AG08396 (cell line): ENCODE measurements at regions not wholly inside any gene's neighbourhood (a gene's known extent, or its start where the extent isn't known, plus 50 kb on each side); places are given as distances from the start of the nearest gene placed in this dataset.

ENCODE experiments used
- DNase-seq: peaks from one replicate; pipeline ENCODE4 v3.0.0; 2012; ENCODE audit warnings: low spot score, mixed read lengths

GRCh38 chr2:121019071-121019470 lies 265.9 kb downstream of the TFCP2L1 start:
- DNase-seq, result no peak

GRCh38 chr2:121019756-121020155 lies 265.2 kb downstream of the TFCP2L1 start:
- DNase-seq, result no peak

- no peak for DNase-seq
Measured at GRCh38 chr2:121021685-121022084, 263.3 kb downstream of the TFCP2L1 start.

GRCh38 chr2:121028577-121028976 lies 256.4 kb downstream of the TFCP2L1 start:
- no peak for DNase-seq

GRCh38 chr2:121030523-121030922 lies 254.5 kb downstream of the TFCP2L1 start:
- DNase-seq, result no peak

GRCh38 chr2:121031568-121032340 lies 253.2 kb downstream of the TFCP2L1 start:
- no peak for DNase-seq

GRCh38 chr2:121033461-121033996 lies 251.5 kb downstream of the TFCP2L1 start:
- DNase-seq, result no peak

GRCh38 chr2:121034551-121034950 lies 250.5 kb downstream of the TFCP2L1 start:
- DNase-seq, result no peak

- DNase-seq, result no peak
Measured at GRCh38 chr2:121036226-121036692, 248.7 kb downstream of the TFCP2L1 start.

GRCh38 chr2:121037480-121037879 lies 247.5 kb downstream of the TFCP2L1 start:
- no peak for DNase-seq

- DNase-seq, result no peak
Measured at GRCh38 chr2:121038031-121038430, 247.0 kb downstream of the TFCP2L1 start.

- DNase-seq, result no peak
Measured at GRCh38 chr2:121038431-121038830, 246.6 kb downstream of the TFCP2L1 start.

- DNase-seq, result no peak
Measured at GRCh38 chr2:121038891-121039616, 245.9 kb downstream of the TFCP2L1 start.

- no peak for DNase-seq
Measured at GRCh38 chr2:121039679-121040078, 245.3 kb downstream of the TFCP2L1 start.

GRCh38 chr2:121041516-121041915 lies 243.5 kb downstream of the TFCP2L1 start:
- no peak for DNase-seq

- DNase-seq, result no peak
Measured at GRCh38 chr2:121043061-121043826, 241.8 kb downstream of the TFCP2L1 start.

- DNase-seq, result no peak
Measured at GRCh38 chr2:121043827-121044222, 241.2 kb downstream of the TFCP2L1 start.

GRCh38 chr2:121044412-121044811 lies 240.6 kb downstream of the TFCP2L1 start:
- DNase-seq, result no peak

GRCh38 chr2:121045245-121045644 lies 239.8 kb downstream of the TFCP2L1 start:
- DNase-seq, result no peak

- no peak for DNase-seq
Measured at GRCh38 chr2:121046335-121046734, 238.7 kb downstream of the TFCP2L1 start.

GRCh38 chr2:121047383-121047782 lies 237.6 kb downstream of the TFCP2L1 start:
- no peak for DNase-seq

- DNase-seq, result no peak
Measured at GRCh38 chr2:121049131-121049530, 235.9 kb downstream of the TFCP2L1 start.
